Activated CD4-positive, alpha-beta T cell treated with anti-CD3 and anti-CD28 coated beads for 36 hours (primary cell): ENCODE measurements at regions not wholly inside any gene's neighbourhood (a gene's known extent, or its start where the extent isn't known, plus 50 kb on each side); places are given as distances from the start of the nearest gene placed in this dataset.
A peak's percentile ranks its signal among the peaks of the same experiment; 100 is the strongest.

Experiments
- ATAC-seq: fragments of 200-7000 bp; cut with Tn5 transposase; one replicate; pipeline ENCODE4 v1.10.0; 2021; ENCODE audit warnings: mild to moderate bottlenecking, moderate library complexity
- CTCF ChIA-PET: fragments of 350-600 bp; sonication (Branson Sonifier 250); formaldehyde crosslinking; loops from one replicate; lab custom pipeline; 2021; ENCODE audit warnings: antibody characterized with exemption; lab: Charles Lee
- POLR2A ChIA-PET: fragments of 350-600 bp; sonication (Branson Sonifier 250); formaldehyde crosslinking; loops from one replicate; lab custom pipeline; 2021; ENCODE audit warnings: antibody characterized with exemption, inconsistent platforms; lab: Charles Lee
- DNase-seq: peaks from one replicate; pipeline ENCODE4 v3.0.0-alpha.2; 2020
- H3K27ac Mint-ChIP-seq: one replicate; pipeline ENCODE4 v1.8.0; 2021; ENCODE audit warnings: mixed read lengths
- H3K27me3 Mint-ChIP-seq: one replicate; pipeline ENCODE4 v1.8.0; 2021; ENCODE audit warnings: mixed read lengths
- H3K36me3 Mint-ChIP-seq: one replicate; pipeline ENCODE4 v1.8.0; 2021; ENCODE audit warnings: low read depth, mixed read lengths
- H3K4me1 Mint-ChIP-seq: one replicate; pipeline ENCODE4 v1.8.0; 2021; ENCODE audit warnings: mixed read lengths
- H3K4me3 Mint-ChIP-seq: one replicate; pipeline ENCODE4 v1.8.0; 2021; ENCODE audit warnings: mild to moderate bottlenecking, moderate library complexity, mixed read lengths
- H3K9me3 Mint-ChIP-seq: one replicate; pipeline ENCODE4 v1.8.0; 2021; ENCODE audit warnings: low read depth, mixed read lengths
- intact Hi-C, 2 experiments: fragments of 100-400 bp; cut with DNase I in 1 of 2; cut with micrococcal nuclease in 1 of 2; formaldehyde crosslinking; loops; one replicate each; pipeline versions ENCODE4 v1.14.2 to v1.15.1; 2022 to 2024; cut with DNase I, micrococcal nuclease

DNA sequence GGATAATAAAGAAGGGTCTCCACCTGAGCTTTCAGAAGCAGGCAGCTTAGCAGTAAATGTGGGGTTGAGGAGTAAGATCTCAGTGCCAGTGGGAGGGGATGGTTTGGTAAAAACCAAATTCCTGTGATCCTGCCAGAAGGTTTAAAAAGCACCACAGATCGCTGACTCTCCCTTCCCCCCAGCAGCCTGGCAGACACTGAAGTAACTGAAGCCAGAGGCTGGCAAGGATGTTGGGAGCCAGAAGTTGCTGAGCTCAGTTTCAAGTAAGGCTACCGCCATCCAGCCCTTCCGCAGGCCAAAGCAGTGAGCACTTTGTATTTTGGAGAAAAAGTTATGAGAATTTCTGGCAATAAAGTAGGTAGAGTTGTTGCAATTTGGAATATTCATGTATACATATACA, 246.4 kb downstream of the ZNF621 start:
- DNase-seq: no peak
- Mint-ChIP-seq H3K4me1 (peaks cover 6% of the 10 kb centered on the region), H3K27ac (no peak overlapping the region), H3K36me3 (no peaks in the 10 kb centered on the region), H3K4me3 (no peak overlapping the region), H3K9me3 (no peaks in the 10 kb centered on the region), H3K27me3 (peaks cover 4% of the 10 kb centered on the region)
- ChIA-PET POLR2A (no interaction called here), CTCF (no interaction called here)
- ATAC-seq: no peak
- intact Hi-C loops: no loop called here

DNA sequence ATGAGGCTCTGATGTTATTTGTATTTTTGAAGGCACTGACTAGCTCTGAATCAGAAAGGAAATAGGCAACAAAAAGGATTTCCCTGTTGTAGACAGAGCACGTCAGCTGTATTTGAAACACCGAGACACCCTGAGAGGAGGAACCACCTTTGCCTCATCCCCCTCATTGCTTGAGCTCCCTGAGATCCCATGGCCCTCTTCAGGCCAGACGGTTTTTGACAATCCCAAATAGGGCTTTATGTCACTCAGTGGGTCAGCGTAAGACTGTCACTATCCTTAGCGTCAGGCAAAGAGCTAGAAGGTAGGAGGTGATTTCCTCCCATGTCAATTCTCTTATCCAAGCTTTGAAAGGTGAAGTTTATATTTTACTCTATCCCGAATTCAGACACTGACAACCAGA, 254.3 kb downstream of the ZNF621 start:
- H3K4me1 Mint-ChIP-seq: no peaks in the 10 kb centered on the region

DNA sequence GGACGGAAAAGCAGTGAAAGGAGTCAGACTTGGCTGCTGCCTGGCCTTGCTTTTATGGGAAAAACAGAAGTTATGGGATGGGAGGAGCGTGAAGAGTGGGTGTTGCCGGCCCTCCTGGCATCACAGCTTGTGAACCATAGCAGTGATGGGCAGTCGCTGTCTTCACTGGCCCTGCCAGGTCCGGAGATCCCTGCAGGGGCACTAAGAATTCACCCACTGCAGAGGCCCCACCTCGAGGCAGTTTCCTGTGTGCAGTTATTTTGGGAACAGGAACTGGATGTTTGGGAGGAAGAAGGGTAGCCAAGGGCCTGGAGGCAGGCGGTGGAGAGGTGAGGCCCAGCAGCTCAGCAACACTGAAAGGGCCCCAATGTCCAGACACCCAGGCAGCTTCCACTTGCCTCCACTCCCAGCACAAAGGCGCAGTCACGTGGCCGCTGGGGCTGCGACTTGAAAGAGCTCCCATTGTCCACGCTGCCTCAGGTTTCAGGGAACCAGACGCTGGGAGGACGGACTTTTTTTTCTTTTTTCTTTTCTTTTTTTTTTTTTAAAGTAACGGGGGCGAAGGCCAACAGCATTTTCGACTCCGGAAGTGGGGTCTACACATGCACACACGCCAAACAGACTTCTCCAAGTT, 255.6 kb downstream of the ZNF621 start:
- H3K4me1 Mint-ChIP-seq: no peaks in the 10 kb centered on the region

More for the DNA sequence above, 254.3 kb downstream of the ZNF621 start:
- no peaks in the 10 kb centered on the region for H3K36me3 Mint-ChIP-seq
- intact Hi-C loops: no loop called here
- H3K4me3 Mint-ChIP-seq: no peak overlapping the region
- H3K27me3 Mint-ChIP-seq: peaks cover 10% of the 10 kb centered on the region
- H3K27ac Mint-ChIP-seq: no peak overlapping the region
- DNase-seq (no peak), ATAC-seq (no peak)
- ChIA-PET CTCF (interaction anchor here (0.6 kb wide), 1 partner anchor 491 kb away, joined by 3 read pairs; no protein-coding TSS in a partner anchor), POLR2A (no interaction called here)
- H3K9me3 Mint-ChIP-seq: no peaks in the 10 kb centered on the region

DNA sequence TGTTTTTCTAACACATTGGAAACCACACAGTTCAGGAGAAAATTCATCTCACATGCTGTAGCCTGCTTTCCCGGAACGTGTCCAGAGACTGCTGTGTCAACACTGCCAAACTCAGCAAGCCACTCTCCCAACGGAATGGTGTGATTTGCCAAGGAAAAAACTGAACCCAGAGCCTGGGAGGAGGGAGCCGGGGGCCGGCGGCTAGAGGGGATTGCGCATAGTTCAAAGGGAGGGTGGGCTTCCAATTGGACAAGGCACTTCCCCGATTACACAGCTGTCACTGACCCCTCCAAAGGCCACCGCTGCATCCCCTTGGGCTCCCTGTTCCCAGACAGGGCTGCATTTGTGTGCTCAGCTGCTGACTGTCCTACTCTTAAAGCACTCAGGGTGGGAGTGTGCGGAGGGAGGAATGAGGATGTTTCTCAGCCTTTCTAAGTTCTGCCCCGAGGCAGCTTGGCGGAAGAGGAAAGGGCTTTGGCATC, 256.2 kb downstream of the ZNF621 start:
- Mint-ChIP-seq H3K27ac (no peak overlapping the region), H3K36me3 (no peaks in the 10 kb centered on the region), H3K4me3 (no peak overlapping the region), H3K9me3 (no peaks in the 10 kb centered on the region), H3K27me3 (peaks cover 11% of the 10 kb centered on the region), H3K4me1 (no peaks in the 10 kb centered on the region)
- no peak for ATAC-seq
- CTCF ChIA-PET: interaction anchor here (1.1 kb wide), 1 partner anchor 11 kb away, joined by 4 read pairs; no protein-coding TSS in a partner anchor
- no peak for DNase-seq
- intact Hi-C loops: no loop called here
- POLR2A ChIA-PET: no interaction called here

More for the DNA sequence above, 255.6 kb downstream of the ZNF621 start:
- DNase-seq (no peak), ATAC-seq (no peak)
- intact Hi-C loops: no loop called here
- Mint-ChIP-seq H3K27me3 (peaks cover 11% of the 10 kb centered on the region), H3K9me3 (no peaks in the 10 kb centered on the region), H3K36me3 (no peaks in the 10 kb centered on the region), H3K27ac (no peak overlapping the region), H3K4me3 (no peak overlapping the region)
- POLR2A ChIA-PET: interaction anchor here (0.7 kb wide), 1 partner anchor 146 kb away, joined by 5 read pairs; no protein-coding TSS in a partner anchor
- CTCF ChIA-PET: interaction anchor here (1.1 kb wide), 1 partner anchor 11 kb away, joined by 4 read pairs; no protein-coding TSS in a partner anchor

DNA sequence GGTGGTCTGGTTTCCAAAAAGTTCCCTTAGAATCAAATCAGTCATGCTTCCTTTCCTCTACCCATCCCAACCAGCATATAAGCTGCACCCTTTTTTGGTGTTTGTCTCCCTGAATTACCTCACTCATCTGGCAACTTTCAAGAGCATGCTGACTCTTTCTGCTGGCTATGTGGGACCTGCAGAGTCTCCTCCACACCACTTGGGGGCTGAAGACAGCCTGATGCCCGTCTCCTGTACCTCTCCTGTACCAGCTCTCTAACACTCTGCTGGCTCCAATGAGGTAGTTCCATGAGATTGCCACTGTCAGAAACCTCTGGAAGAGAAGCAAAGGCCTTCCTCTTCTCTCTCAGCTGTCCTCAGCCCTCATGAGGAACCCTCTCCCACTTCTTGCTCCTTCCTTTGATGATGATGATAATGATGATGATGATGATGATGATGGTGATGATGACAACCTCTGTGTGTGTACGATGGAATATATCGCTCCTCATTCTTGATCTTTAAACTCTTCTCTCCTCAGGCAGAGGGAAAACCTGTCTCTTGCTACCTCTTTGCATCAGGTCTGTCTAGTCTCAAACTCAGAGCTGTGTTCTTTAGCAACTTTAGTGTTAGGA, 257.5 kb downstream of the ZNF621 start:
- H3K4me3 Mint-ChIP-seq: no peak overlapping the region
- DNase-seq (peak; percentile 17), ATAC-seq (no peak)
- no peaks in the 10 kb centered on the region for H3K4me1 Mint-ChIP-seq
- H3K36me3 Mint-ChIP-seq: no peaks in the 10 kb centered on the region
- intact Hi-C loops: no loop called here
- H3K27me3 Mint-ChIP-seq: peaks cover 12% of the 10 kb centered on the region
- ChIA-PET POLR2A (no interaction called here), CTCF (interaction anchor here (0.6 kb wide), 1 partner anchor 399 kb away, joined by 3 read pairs; no protein-coding TSS in a partner anchor)
- H3K9me3 Mint-ChIP-seq: no peaks in the 10 kb centered on the region
- H3K27ac Mint-ChIP-seq: no peak overlapping the region

DNA sequence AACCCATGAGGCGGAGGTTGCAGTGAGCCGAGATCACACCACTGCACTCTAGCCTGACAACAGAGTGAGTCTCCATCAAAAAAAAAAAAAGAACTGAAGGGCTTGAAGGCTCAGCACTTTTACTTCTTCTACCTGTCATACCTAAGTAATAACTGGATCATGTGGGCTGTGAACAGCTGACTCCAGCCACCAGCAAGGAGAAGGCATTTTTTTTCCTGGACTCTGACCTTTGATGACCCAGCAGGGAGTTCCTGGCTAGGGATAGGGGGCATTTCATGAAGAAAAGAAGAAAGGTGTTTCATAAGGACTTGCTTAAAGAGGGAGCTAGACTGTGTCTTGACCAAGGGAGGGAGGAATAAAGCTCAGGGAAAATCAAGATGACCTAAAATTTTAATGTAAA, 266.0 kb downstream of the ZNF621 start:
- ChIA-PET POLR2A (no interaction called here), CTCF (interaction anchor here (0.6 kb wide), 1 partner anchor 745 kb away, joined by 3 read pairs; no protein-coding TSS in a partner anchor)
- no peak overlapping the region for H3K4me3 Mint-ChIP-seq
- ATAC-seq (no peak), DNase-seq (no peak)
- no peaks in the 10 kb centered on the region for H3K9me3 Mint-ChIP-seq
- intact Hi-C loops: no loop called here
- no peaks in the 10 kb centered on the region for H3K36me3 Mint-ChIP-seq
- peaks cover 24% of the 10 kb centered on the region for H3K27me3 Mint-ChIP-seq
- no peak overlapping the region for H3K27ac Mint-ChIP-seq
- no peaks in the 10 kb centered on the region for H3K4me1 Mint-ChIP-seq

DNA sequence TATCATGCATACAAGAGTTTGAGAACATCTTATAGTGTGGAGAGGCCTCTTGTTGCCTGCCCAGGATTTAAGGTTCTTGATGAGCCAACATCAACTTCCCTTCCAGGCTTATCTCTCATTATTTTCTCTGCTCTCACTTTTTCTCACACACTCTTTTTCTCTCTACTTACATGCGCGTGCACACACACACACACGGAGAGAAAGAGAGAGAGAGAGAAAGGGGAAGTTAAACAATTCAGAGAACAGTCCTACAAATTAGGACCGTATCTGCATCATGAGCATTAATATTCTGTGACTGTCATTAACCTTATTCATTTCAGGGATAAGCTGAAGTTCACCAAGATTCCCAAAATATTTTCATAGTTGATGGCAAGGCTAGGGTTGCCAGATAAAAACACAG, 269.0 kb downstream of the ZNF621 start:
- ChIA-PET CTCF (no interaction called here), POLR2A (no interaction called here)
- intact Hi-C loops: no loop called here
- ATAC-seq: no peak
- Mint-ChIP-seq H3K27ac (no peak overlapping the region), H3K4me1 (no peaks in the 10 kb centered on the region), H3K9me3 (no peaks in the 10 kb centered on the region), H3K36me3 (no peaks in the 10 kb centered on the region), H3K4me3 (no peak overlapping the region), H3K27me3 (peaks cover 23% of the 10 kb centered on the region)
- DNase-seq: no peak

DNA sequence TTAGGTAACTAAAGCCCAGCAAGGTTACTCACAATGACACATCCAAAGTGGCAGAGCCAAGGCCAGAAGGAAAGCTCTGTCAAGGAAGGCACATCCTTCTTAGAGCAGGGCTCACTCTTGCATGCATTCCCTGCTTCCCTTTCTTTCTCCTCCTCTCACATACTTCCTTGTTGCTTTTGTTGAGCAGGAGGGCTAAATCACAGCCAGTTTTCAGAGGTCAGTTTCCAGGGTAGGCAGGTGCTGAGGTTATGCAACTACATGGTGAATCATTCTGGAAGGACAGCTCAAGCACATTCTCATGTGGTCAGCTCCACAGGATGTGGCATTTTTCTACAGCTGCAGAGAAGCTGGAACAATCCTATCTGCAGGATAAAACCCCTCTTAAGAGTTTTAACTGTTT, 275.6 kb downstream of the ZNF621 start:
- Mint-ChIP-seq H3K27me3 (peaks cover 15% of the 10 kb centered on the region), H3K36me3 (no peaks in the 10 kb centered on the region), H3K27ac (no peak overlapping the region), H3K4me3 (no peak overlapping the region), H3K4me1 (no peaks in the 10 kb centered on the region), H3K9me3 (peaks cover 6% of the 10 kb centered on the region)
- no peak for ATAC-seq
- no peak for DNase-seq
- POLR2A ChIA-PET: no interaction called here
- CTCF ChIA-PET: no interaction called here
- intact Hi-C loops: no loop called here

DNA sequence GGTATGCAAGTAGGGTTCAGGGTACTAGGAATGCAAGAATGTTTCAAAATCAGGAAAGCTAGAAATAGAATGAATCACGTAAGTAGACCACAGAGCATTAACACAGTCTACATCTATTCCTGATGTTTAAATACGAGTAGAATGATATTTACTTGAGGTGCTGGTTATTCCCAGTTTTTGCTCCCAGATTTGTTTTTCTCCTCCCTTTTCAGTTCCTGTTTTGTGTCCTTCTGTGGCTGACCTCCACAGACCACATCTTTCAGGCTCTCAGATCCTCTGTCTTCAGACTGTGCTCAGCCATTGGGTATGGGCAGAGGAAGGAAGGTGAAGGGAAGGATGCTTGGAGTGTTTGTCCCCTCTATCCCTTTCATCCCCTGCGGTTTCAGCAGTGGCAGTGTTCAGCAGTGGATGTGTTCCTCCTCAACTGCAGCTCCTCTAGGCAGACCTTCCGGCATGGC, 276.6 kb downstream of the ZNF621 start:
- DNase-seq: no peak
- intact Hi-C loops: no loop called here
- H3K4me3 Mint-ChIP-seq: no peak overlapping the region
- no peak overlapping the region for H3K27ac Mint-ChIP-seq
- H3K4me1 Mint-ChIP-seq: no peaks in the 10 kb centered on the region
- H3K36me3 Mint-ChIP-seq: no peaks in the 10 kb centered on the region
- ATAC-seq: no peak
- peaks cover 6% of the 10 kb centered on the region for H3K9me3 Mint-ChIP-seq
- peaks cover 10% of the 10 kb centered on the region for H3K27me3 Mint-ChIP-seq
- ChIA-PET POLR2A (no interaction called here), CTCF (interaction anchor here (0.6 kb wide), 1 partner anchor 99 kb away, joined by 3 read pairs; no protein-coding TSS in a partner anchor)

DNA sequence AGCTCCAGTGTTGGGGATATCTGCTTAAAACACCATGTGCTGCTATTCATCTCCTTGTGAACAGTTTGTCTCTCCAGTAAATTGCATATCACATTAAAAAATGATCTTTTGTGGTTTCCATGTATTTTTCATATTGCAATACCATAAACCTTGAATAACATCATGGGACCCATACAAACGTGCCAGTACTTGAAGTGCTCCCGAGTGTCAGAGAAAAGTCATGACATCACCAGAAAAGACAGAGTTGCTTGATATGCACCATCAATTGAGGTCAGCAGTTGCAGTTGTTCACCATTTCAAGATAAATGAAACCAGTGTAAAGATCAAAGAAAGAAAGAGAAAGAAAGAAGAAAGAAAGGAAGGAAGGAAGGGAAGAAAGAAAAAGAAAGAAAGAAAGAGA, 278.6 kb downstream of the ZNF621 start:
- DNase-seq: no peak
- Mint-ChIP-seq H3K4me3 (no peak overlapping the region), H3K27me3 (peaks cover 9% of the 10 kb centered on the region), H3K36me3 (no peaks in the 10 kb centered on the region), H3K9me3 (peaks cover 6% of the 10 kb centered on the region), H3K4me1 (no peaks in the 10 kb centered on the region), H3K27ac (no peak overlapping the region)
- no peak for ATAC-seq
- ChIA-PET POLR2A (no interaction called here), CTCF (no interaction called here)
- intact Hi-C loops: no loop called here

DNA sequence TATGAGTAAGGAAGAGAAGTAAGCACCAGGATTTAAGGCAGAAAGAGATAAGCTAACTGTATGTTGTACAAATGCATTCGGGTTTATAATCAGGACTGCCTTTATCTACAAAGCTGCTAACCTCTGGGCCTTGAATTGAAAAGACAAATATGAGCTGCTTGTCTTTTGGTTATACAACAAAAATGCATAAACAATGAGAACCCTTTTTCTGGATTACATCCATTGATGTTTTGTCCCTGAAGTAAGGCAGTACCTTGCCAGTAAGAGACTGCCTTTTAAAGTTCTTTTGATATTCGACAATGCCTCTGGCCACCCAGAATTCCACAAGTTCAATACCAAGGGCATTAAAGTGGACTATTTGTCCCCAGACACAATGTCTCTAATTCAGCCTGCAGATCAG, 280.7 kb downstream of the ZNF621 start:
- Mint-ChIP-seq H3K27me3 (peaks cover 7% of the 10 kb centered on the region), H3K27ac (no peak overlapping the region), H3K36me3 (no peaks in the 10 kb centered on the region), H3K4me3 (no peak overlapping the region), H3K9me3 (peaks cover 12% of the 10 kb centered on the region), H3K4me1 (no peaks in the 10 kb centered on the region)
- ChIA-PET CTCF (no interaction called here), POLR2A (no interaction called here)
- ATAC-seq (no peak), DNase-seq (no peak)
- intact Hi-C loops: no loop called here

DNA sequence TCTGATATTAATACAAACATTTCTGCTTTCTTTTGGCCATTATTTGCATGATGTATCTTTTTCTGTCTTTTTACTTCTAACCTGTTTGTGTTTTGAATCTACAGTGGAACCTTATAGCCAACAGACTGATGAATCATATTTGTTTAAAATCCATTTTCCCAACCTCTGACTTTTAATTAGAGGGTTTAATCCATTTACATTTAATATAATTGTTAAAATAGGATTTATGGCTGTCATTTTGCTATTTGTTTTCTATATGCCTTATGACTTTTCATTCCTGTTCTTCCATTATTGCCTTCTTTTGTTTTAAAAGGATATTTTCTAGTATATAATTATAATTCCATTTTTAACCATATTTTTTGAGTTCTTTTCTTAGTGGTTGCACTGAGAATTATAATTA, 286.1 kb downstream of the ZNF621 start:
- Mint-ChIP-seq H3K27ac (no peak overlapping the region), H3K4me3 (no peak overlapping the region), H3K27me3 (peaks cover 5% of the 10 kb centered on the region), H3K36me3 (peaks cover 1% of the 10 kb centered on the region), H3K9me3 (peaks cover 15% of the 10 kb centered on the region), H3K4me1 (no peaks in the 10 kb centered on the region)
- no peak for DNase-seq
- ChIA-PET CTCF (no interaction called here), POLR2A (no interaction called here)
- intact Hi-C loops: no loop called here
- ATAC-seq: no peak
